ENCODE measurements at regions not wholly inside any gene's neighbourhood (a gene's known extent, or its start where the extent isn't known, plus 50 kb on each side); places are given as distances from the start of the nearest gene placed in this dataset.

- DNase-seq (ENCODE audit: low read depth in 2 of 2): no peak
Observed at GRCh38 chr6:56407883-56408410, 160.6 kb upstream of the COL21A1 start.

GRCh38 chr6:56406276-56407269 is 159.2 kb upstream of the COL21A1 start:
- DNase-seq (ENCODE audit: low read depth in 2 of 2): no peak

GRCh38 chr6:56404599-56404998 is 157.2 kb upstream of the COL21A1 start:
- no peak for DNase-seq (ENCODE audit: low read depth in 2 of 2)

- no peak for DNase-seq (ENCODE audit: low read depth in 2 of 2)
Observed at GRCh38 chr6:56403745-56404144, 156.4 kb upstream of the COL21A1 start.

GRCh38 chr6:56401477-56402070 is 154.2 kb upstream of the COL21A1 start:
- no peak for DNase-seq (ENCODE audit: low read depth in 2 of 2)

- no peak for DNase-seq (ENCODE audit: low read depth in 2 of 2)
Observed at GRCh38 chr6:56400273-56400672, 152.9 kb upstream of the COL21A1 start.

- DNase-seq (ENCODE audit: low read depth in 2 of 2): no peak
Observed at GRCh38 chr6:56399672-56400263, 152.4 kb upstream of the COL21A1 start.

GRCh38 chr6:56399250-56399671 is 151.9 kb upstream of the COL21A1 start:
- no peak for DNase-seq (ENCODE audit: low read depth in 2 of 2)

GRCh38 chr6:56396435-56396834 is 149.1 kb upstream of the COL21A1 start:
- DNase-seq (ENCODE audit: low read depth in 2 of 2): no peak

GRCh38 chr6:56393615-56394612 is 146.5 kb upstream of the COL21A1 start:
- DNase-seq (ENCODE audit: low read depth in 2 of 2): no peak

- DNase-seq (ENCODE audit: low read depth in 2 of 2): no peak
Observed at GRCh38 chr6:56388415-56388755, 141.0 kb upstream of the COL21A1 start.

- no peak for DNase-seq (ENCODE audit: low read depth in 2 of 2)
Observed at GRCh38 chr6:56387621-56388414, 140.4 kb upstream of the COL21A1 start.

- no peak for DNase-seq (ENCODE audit: low read depth in 2 of 2)
Observed at GRCh38 chr6:56386717-56387116, 139.3 kb upstream of the COL21A1 start.

GRCh38 chr6:56385981-56386593 is 138.7 kb upstream of the COL21A1 start:
- no peak for DNase-seq (ENCODE audit: low read depth in 2 of 2)

GRCh38 chr6:56383160-56383559 is 135.8 kb upstream of the COL21A1 start:
- DNase-seq (ENCODE audit: low read depth in 2 of 2): no peak

- no peak for DNase-seq (ENCODE audit: low read depth in 2 of 2)
Observed at GRCh38 chr6:56382416-56382940, 135.1 kb upstream of the COL21A1 start.

GRCh38 chr6:56381801-56382251 is 134.4 kb upstream of the COL21A1 start:
- no peak for DNase-seq (ENCODE audit: low read depth in 2 of 2)

GRCh38 chr6:56380476-56380875 is 133.1 kb upstream of the COL21A1 start:
- no peak for DNase-seq (ENCODE audit: low read depth in 2 of 2)

GRCh38 chr6:56378966-56379585 is 131.7 kb upstream of the COL21A1 start:
- DNase-seq (ENCODE audit: low read depth in 2 of 2): no peak
